WTC11 (cell line): ENCODE measurements at regions not wholly inside any gene's neighbourhood (a gene's known extent, or its start where the extent isn't known, plus 50 kb on each side); places are given as distances from the start of the nearest gene placed in this dataset.

Experiments used
- ATAC-seq: fragments of 200-7000 bp; cut with Tn5 transposase; 2 replicates; pipeline ENCODE4 v1.10.0; 2021; ENCODE audit warnings: mild to moderate bottlenecking, moderate library complexity
- CTCF ChIA-PET: fragments of 300-600 bp; sonication (Branson Sonifier 250); formaldehyde crosslinking; loops from one replicate; lab custom pipeline; 2021; ENCODE audit warnings: antibody characterized with exemption; lab: Charles Lee
- POLR2A ChIA-PET: fragments of 350-600 bp; sonication (Branson Sonifier 250); formaldehyde crosslinking; loops from one replicate; lab custom pipeline; 2021; ENCODE audit warnings: antibody characterized with exemption; lab: Charles Lee
- DNase-seq: peaks from one replicate; pipeline ENCODE4 v3.0.0; 2021; ENCODE audit warnings: low spot score
- H3K27ac Mint-ChIP-seq: 2 replicates; pipeline ENCODE4 v1.8.0; 2021; ENCODE audit warnings: mixed read lengths
- H3K27me3 Mint-ChIP-seq: 2 replicates; pipeline ENCODE4 v1.8.0; 2021; ENCODE audit warnings: low read depth, mild to moderate bottlenecking, moderate library complexity, mixed read lengths
- H3K36me3 Mint-ChIP-seq: 2 replicates; pipeline ENCODE4 v1.8.0; 2021; ENCODE audit warnings: mixed read lengths
- H3K4me1 Mint-ChIP-seq: 2 replicates; pipeline ENCODE4 v1.8.0; 2022; ENCODE audit warnings: mixed read lengths
- H3K4me3 Mint-ChIP-seq: 2 replicates; pipeline ENCODE4 v1.8.0; 2021; ENCODE audit warnings: mild to moderate bottlenecking, moderate library complexity, mixed read lengths
- H3K9me3 Mint-ChIP-seq: 2 replicates; pipeline ENCODE4 v1.8.0; 2021; ENCODE audit warnings: mixed read lengths
- ATF1 ChIP-seq: sonication (generic); formaldehyde crosslinking; IDR thresholded peaks from 2 replicates; pipeline ENCODE4 v1.8.1; 2023; ENCODE audit warnings: mild to moderate bottlenecking, moderate library complexity, missing genetic modification reagents
- CREB1 ChIP-seq: sonication (generic); formaldehyde crosslinking; IDR thresholded peaks from 2 replicates; pipeline ENCODE4 v1.8.0; 2023; ENCODE audit warnings: mild to moderate bottlenecking, missing genetic modification reagents
- CTCF ChIP-seq: fragments of 200-600 bp; IDR thresholded peaks from 2 replicates; pipeline ENCODE4 v1.8.0; 2022; ENCODE audit warnings: antibody characterized with exemption
- GTF2I ChIP-seq: fragments of 250-450 bp; sonication (Bioruptor Pico); conservative IDR thresholded peaks from 2 replicates; pipeline ENCODE4 v1.4.0; 2021; ENCODE audit warnings: mild to moderate bottlenecking
- IRF1 ChIP-seq: sonication (generic); formaldehyde crosslinking; IDR thresholded peaks from 2 replicates; pipeline ENCODE4 v1.8.0; 2023; ENCODE audit warnings: missing genetic modification reagents
- JUN ChIP-seq: sonication (generic); formaldehyde crosslinking; IDR thresholded peaks from 2 replicates; pipeline ENCODE4 v1.8.0; 2023; ENCODE audit warnings: mild to moderate bottlenecking, missing genetic modification reagents
- KAT7 ChIP-seq: sonication (generic); formaldehyde crosslinking; IDR thresholded peaks from 2 replicates; pipeline ENCODE4 v1.8.1; 2023; ENCODE audit warnings: missing genetic modification reagents, mild to moderate bottlenecking, borderline replicate concordance
- NFATC4 ChIP-seq: fragments of 250-450 bp; sonication (Bioruptor Pico); IDR thresholded peaks from 2 replicates; pipeline ENCODE4 v1.9.0; 2021; ENCODE audit warnings: mild to moderate bottlenecking
- NFYB ChIP-seq: sonication (generic); formaldehyde crosslinking; conservative IDR thresholded peaks from 2 replicates; pipeline ENCODE4 v1.8.0; 2022; ENCODE audit warnings: low read depth, missing genetic modification reagents
- NR2C2 ChIP-seq: sonication (generic); formaldehyde crosslinking; IDR thresholded peaks from 2 replicates; pipeline ENCODE4 v1.8.0; 2022; ENCODE audit warnings: mild to moderate bottlenecking, missing genetic modification reagents
- OVOL2 ChIP-seq: fragments of 250-450 bp; sonication (Bioruptor Pico); IDR thresholded peaks from 2 replicates; pipeline ENCODE4 v1.9.0; 2021; ENCODE audit warnings: mild to moderate bottlenecking, borderline replicate concordance
- SMAD4 ChIP-seq: sonication (generic); formaldehyde crosslinking; IDR thresholded peaks from 2 replicates; pipeline ENCODE4 v1.8.0; 2022; ENCODE audit warnings: mild to moderate bottlenecking, missing genetic modification reagents
- SOX15 ChIP-seq: fragments of 250-450 bp; sonication (Bioruptor Pico); IDR thresholded peaks from 2 replicates; pipeline ENCODE4 v1.9.0; 2021; ENCODE audit warnings: mild to moderate bottlenecking
- ZBTB43 ChIP-seq: sonication (generic); formaldehyde crosslinking; IDR thresholded peaks from 2 replicates; pipeline ENCODE4 v1.8.1; 2023; ENCODE audit warnings: mild to moderate bottlenecking, missing genetic modification reagents
- ZNF121 ChIP-seq: sonication (generic); formaldehyde crosslinking; IDR thresholded peaks from 2 replicates; pipeline ENCODE4 v1.8.0; 2023; ENCODE audit warnings: missing genetic modification reagents
- ZNF138 ChIP-seq: sonication (generic); formaldehyde crosslinking; conservative IDR thresholded peaks from 2 replicates; pipeline ENCODE4 v1.8.1; 2022; ENCODE audit warnings: mild to moderate bottlenecking, moderate library complexity, missing genetic modification reagents
- TF ChIP-seq, protein P1 (sequence below): sonication (generic); formaldehyde crosslinking; IDR thresholded peaks from 2 replicates; pipeline ENCODE4 v1.8.1; 2023; ENCODE audit warnings: mild to moderate bottlenecking, missing genetic modification reagents
- TF ChIP-seq, protein P2 (sequence below): fragments of 250-450 bp; sonication (Bioruptor Pico); IDR thresholded peaks from 2 replicates; pipeline ENCODE4 v2.1.2; 2022; ENCODE audit warnings: mild to moderate bottlenecking, moderate library complexity
- TF ChIP-seq, protein P3 (sequence below): sonication (generic); formaldehyde crosslinking; IDR thresholded peaks from 2 replicates; pipeline ENCODE4 v1.8.0; 2022; ENCODE audit warnings: mild to moderate bottlenecking, missing genetic modification reagents
- TF ChIP-seq, protein P4 (sequence below): sonication (generic); formaldehyde crosslinking; IDR thresholded peaks from 2 replicates; pipeline ENCODE4 v1.8.1; 2022; ENCODE audit warnings: mild to moderate bottlenecking, missing genetic modification reagents, moderate library complexity, borderline replicate concordance
- TF ChIP-seq, protein P5 (sequence below): sonication (generic); formaldehyde crosslinking; IDR thresholded peaks from 2 replicates; pipeline ENCODE4 v1.8.1; 2022; ENCODE audit warnings: mild to moderate bottlenecking, moderate library complexity, missing genetic modification reagents

GRCh38 chr2:71897137-71897480, 250.6 kb downstream of the CYP26B1 start:
- ATAC-seq (no peak), DNase-seq (no peak)
- no peaks in the 10 kb centered on the region; the same call in 1 of the 2 replicates for H3K9me3 Mint-ChIP-seq
- no peak overlapping the region for H3K27ac Mint-ChIP-seq
- H3K4me3 Mint-ChIP-seq: no peak overlapping the region
- no peaks in the 10 kb centered on the region for H3K36me3 Mint-ChIP-seq
- no peaks in the 10 kb centered on the region for H3K4me1 Mint-ChIP-seq
- ChIA-PET CTCF (interaction anchor here (1.3 kb wide), 1 partner anchor 27 kb away, joined by 5 read pairs; no protein-coding TSS in a partner anchor), POLR2A (no interaction called here)
- H3K27me3 Mint-ChIP-seq: peaks cover 8% of the 10 kb centered on the region
- no peak for TF ChIP-seq NR2C2 (CRISPR knock-in tag)
- TF ChIP-seq, protein P1, sequence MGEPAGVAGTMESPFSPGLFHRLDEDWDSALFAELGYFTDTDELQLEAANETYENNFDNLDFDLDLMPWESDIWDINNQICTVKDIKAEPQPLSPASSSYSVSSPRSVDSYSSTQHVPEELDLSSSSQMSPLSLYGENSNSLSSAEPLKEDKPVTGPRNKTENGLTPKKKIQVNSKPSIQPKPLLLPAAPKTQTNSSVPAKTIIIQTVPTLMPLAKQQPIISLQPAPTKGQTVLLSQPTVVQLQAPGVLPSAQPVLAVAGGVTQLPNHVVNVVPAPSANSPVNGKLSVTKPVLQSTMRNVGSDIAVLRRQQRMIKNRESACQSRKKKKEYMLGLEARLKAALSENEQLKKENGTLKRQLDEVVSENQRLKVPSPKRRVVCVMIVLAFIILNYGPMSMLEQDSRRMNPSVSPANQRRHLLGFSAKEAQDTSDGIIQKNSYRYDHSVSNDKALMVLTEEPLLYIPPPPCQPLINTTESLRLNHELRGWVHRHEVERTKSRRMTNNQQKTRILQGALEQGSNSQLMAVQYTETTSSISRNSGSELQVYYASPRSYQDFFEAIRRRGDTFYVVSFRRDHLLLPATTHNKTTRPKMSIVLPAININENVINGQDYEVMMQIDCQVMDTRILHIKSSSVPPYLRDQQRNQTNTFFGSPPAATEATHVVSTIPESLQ: no peak
- TF ChIP-seq ZBTB43: no peak
- no peak for TF ChIP-seq ZNF121 (CRISPR knock-in tag)

DNA sequence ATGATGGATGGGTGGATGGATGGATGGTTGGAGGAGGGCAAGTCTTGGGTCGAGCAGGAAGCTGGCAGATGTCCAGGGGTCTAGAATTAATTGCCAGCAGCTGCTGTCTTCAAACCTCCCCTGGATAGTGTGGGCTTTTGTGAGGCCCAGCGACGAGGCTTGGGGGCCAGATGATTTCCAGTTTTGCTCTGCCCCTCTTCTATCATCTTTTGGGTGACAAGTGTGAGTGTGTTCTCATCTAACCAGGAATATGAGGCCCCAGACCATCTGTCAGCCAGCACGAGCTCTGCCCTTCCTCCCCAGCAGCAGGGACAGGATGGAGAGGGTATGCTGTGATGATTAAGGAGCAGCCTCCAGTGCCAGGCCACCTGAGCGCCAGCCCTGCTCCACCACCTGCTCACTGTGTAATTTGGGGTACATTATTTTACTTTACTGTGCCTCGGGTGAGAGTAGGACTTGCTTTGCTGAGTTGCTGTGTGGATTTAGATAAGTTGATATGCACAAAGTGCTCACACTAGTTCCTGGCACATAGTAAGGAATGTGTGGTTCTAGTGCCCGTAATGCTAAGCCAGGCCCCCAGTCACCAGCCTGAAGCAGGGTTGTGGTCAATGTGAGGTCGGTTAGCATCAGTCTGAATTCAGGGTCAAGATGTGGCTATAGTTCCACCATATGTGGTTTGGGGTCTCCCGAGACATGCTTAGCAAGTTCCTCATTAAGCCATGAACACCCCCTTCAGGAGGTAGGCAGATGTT, 251.1 kb downstream of the CYP26B1 start:
- Mint-ChIP-seq H3K36me3 (no peaks in the 10 kb centered on the region), H3K27me3 (peaks cover 8% of the 10 kb centered on the region), H3K9me3 (no peaks in the 10 kb centered on the region; the same call in 1 of the 2 replicates), H3K4me3 (no peak overlapping the region), H3K4me1 (no peaks in the 10 kb centered on the region), H3K27ac (no peak overlapping the region)
- POLR2A ChIA-PET: no interaction called here
- no peak for TF ChIP-seq JUN (CRISPR knock-in tag)
- TF ChIP-seq, protein P2, sequence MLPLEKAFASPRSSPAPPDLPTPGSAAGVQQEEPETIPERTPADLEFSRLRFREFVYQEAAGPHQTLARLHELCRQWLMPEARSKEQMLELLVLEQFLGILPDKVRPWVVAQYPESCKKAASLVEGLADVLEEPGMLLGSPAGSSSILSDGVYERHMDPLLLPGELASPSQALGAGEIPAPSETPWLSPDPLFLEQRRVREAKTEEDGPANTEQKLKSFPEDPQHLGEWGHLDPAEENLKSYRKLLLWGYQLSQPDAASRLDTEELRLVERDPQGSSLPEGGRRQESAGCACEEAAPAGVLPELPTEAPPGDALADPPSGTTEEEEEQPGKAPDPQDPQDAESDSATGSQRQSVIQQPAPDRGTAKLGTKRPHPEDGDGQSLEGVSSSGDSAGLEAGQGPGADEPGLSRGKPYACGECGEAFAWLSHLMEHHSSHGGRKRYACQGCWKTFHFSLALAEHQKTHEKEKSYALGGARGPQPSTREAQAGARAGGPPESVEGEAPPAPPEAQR: no peak
- no peak for TF ChIP-seq ATF1 (CRISPR knock-in tag)
- no peak for TF ChIP-seq SOX15 (CRISPR knock-in tag)
- TF ChIP-seq, protein P3, sequence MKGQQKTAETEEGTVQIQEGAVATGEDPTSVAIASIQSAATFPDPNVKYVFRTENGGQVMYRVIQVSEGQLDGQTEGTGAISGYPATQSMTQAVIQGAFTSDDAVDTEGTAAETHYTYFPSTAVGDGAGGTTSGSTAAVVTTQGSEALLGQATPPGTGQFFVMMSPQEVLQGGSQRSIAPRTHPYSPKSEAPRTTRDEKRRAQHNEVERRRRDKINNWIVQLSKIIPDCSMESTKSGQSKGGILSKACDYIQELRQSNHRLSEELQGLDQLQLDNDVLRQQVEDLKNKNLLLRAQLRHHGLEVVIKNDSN (CRISPR knock-in tag): no peak
- no peak for TF ChIP-seq IRF1 (CRISPR knock-in tag)
- no peak for TF ChIP-seq NFATC4
- no peak for TF ChIP-seq NFYB
- TF ChIP-seq, protein P4, sequence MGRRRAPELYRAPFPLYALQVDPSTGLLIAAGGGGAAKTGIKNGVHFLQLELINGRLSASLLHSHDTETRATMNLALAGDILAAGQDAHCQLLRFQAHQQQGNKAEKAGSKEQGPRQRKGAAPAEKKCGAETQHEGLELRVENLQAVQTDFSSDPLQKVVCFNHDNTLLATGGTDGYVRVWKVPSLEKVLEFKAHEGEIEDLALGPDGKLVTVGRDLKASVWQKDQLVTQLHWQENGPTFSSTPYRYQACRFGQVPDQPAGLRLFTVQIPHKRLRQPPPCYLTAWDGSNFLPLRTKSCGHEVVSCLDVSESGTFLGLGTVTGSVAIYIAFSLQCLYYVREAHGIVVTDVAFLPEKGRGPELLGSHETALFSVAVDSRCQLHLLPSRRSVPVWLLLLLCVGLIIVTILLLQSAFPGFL (CRISPR knock-in tag): no peak
- TF ChIP-seq ZNF138 (CRISPR knock-in tag): no peak
- TF ChIP-seq GTF2I (CRISPR knock-in tag): no peak
- TF ChIP-seq, protein P5, sequence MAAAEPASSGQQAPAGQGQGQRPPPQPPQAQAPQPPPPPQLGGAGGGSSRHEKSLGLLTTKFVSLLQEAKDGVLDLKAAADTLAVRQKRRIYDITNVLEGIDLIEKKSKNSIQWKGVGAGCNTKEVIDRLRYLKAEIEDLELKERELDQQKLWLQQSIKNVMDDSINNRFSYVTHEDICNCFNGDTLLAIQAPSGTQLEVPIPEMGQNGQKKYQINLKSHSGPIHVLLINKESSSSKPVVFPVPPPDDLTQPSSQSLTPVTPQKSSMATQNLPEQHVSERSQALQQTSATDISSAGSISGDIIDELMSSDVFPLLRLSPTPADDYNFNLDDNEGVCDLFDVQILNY (CRISPR knock-in tag): no peak
- TF ChIP-seq KAT7: no peak
- TF ChIP-seq CTCF: no peak
- no peak for TF ChIP-seq SMAD4 (CRISPR knock-in tag)
- TF ChIP-seq NR2C2 (CRISPR knock-in tag): no peak
- no peak for TF ChIP-seq OVOL2 (CRISPR knock-in tag)
- no peak for TF ChIP-seq CREB1 (CRISPR knock-in tag)
- ATAC-seq (no peak), DNase-seq (no peak)
- CTCF ChIA-PET: no interaction called here
